AG09309 (cell line): ENCODE measurements at regions not wholly inside any gene's neighbourhood (a gene's known extent, or its start where the extent isn't known, plus 50 kb on each side); places are given as distances from the start of the nearest gene placed in this dataset.

Experiments used
- DNase-seq: peaks from one replicate; pipeline ENCODE4 v3.0.0-alpha.2; 2010; ENCODE audit warnings: low read depth
- H3K4me3 ChIP-seq: 2 replicates; pipeline ENCODE4 v1.5.1; 2011; ENCODE audit warnings: mild to moderate bottlenecking, low read depth, low read length, moderate library complexity; ENCODE audit not compliant: control insufficient read depth
- CTCF ChIP-seq: IDR thresholded peaks from 2 replicates; pipeline ENCODE4 v1.5.1; 2011; ENCODE audit warnings: mild to moderate bottlenecking, low read depth, low read length, inconsistent platforms; ENCODE audit not compliant: insufficient read depth, control insufficient read depth; ENCODE audit errors: missing control alignments

- DNase-seq, result no peak
- no peak for TF ChIP-seq CTCF
- no peak overlapping the region for H3K4me3 ChIP-seq
These were observed 741.4 kb downstream of the TAF11L14 start for GRCh38 chr5:18375641-18376040.

- no peak for DNase-seq
- H3K4me3 ChIP-seq, result no peak overlapping the region
- TF ChIP-seq CTCF, result no peak
These were observed 743.8 kb downstream of the TAF11L14 start for GRCh38 chr5:18378066-18378465.

- no peak for DNase-seq
- TF ChIP-seq CTCF, result no peak
- no peak overlapping the region for H3K4me3 ChIP-seq
These were observed 744.9 kb downstream of the TAF11L14 start for GRCh38 chr5:18379189-18379588.

GRCh38 chr5:18380729-18381362, 746.6 kb downstream of the TAF11L14 start:
- DNase-seq, result no peak
- TF ChIP-seq CTCF, result no peak
- H3K4me3 ChIP-seq, result no peak overlapping the region

- H3K4me3 ChIP-seq, result no peak overlapping the region
- DNase-seq, result no peak
- peak; percentile 63 for TF ChIP-seq CTCF
These were observed 759.5 kb downstream of the TAF11L14 start for GRCh38 chr5:18393565-18394442.

- no peak for TF ChIP-seq CTCF
- H3K4me3 ChIP-seq, result no peak overlapping the region
- DNase-seq, result no peak
These were observed 760.2 kb downstream of the TAF11L14 start for GRCh38 chr5:18394443-18394804.
